ENCODE measurements at regions not wholly inside any gene's neighbourhood (a gene's known extent, or its start where the extent isn't known, plus 50 kb on each side); places are given as distances from the start of the nearest gene placed in this dataset.

GRCh38 chr15:79230766-79231165, 51.8 kb upstream of the ANKRD34C start:
- no peak for DNase-seq (ENCODE audit: low read depth, low spot score)

GRCh38 chr15:79222808-79223207, 59.7 kb upstream of the ANKRD34C start:
- no peak for DNase-seq (ENCODE audit: low read depth, low spot score)

- DNase-seq (ENCODE audit: low read depth, low spot score), result no peak
Measured at GRCh38 chr15:79221696-79222095, 60.8 kb upstream of the ANKRD34C start.

- DNase-seq (ENCODE audit: low read depth, low spot score), result no peak
Measured at GRCh38 chr15:79219393-79220056, 63.0 kb upstream of the ANKRD34C start.

- DNase-seq (ENCODE audit: low read depth, low spot score), result no peak
Measured at GRCh38 chr15:79218588-79219200, 63.8 kb upstream of the ANKRD34C start.

- DNase-seq (ENCODE audit: low read depth, low spot score), result no peak
Measured at GRCh38 chr15:79213650-79214049, 68.9 kb upstream of the ANKRD34C start.

GRCh38 chr15:79212589-79213157, 69.8 kb upstream of the ANKRD34C start:
- DNase-seq (ENCODE audit: low read depth, low spot score), result no peak

GRCh38 chr15:79211481-79211880, 71.0 kb upstream of the ANKRD34C start:
- no peak for DNase-seq (ENCODE audit: low read depth, low spot score)

GRCh38 chr15:79209690-79210089, 72.8 kb upstream of the ANKRD34C start:
- DNase-seq (ENCODE audit: low read depth, low spot score), result no peak

GRCh38 chr15:79209116-79209515, 73.4 kb upstream of the ANKRD34C start:
- DNase-seq (ENCODE audit: low read depth, low spot score), result no peak

GRCh38 chr15:79208179-79208578, 74.3 kb upstream of the ANKRD34C start:
- DNase-seq (ENCODE audit: low read depth, low spot score), result no peak

- DNase-seq (ENCODE audit: low read depth, low spot score), result no peak
Measured at GRCh38 chr15:79206940-79207339, 75.6 kb upstream of the ANKRD34C start.

GRCh38 chr15:79204886-79205675, 77.4 kb upstream of the ANKRD34C start:
- DNase-seq (ENCODE audit: low read depth, low spot score), result no peak

GRCh38 chr15:79198461-79198860, 84.1 kb upstream of the ANKRD34C start:
- no peak for DNase-seq (ENCODE audit: low read depth, low spot score)

- no peak for DNase-seq (ENCODE audit: low read depth, low spot score)
Measured at GRCh38 chr15:79197285-79197684, 85.2 kb upstream of the ANKRD34C start.

- DNase-seq (ENCODE audit: low read depth, low spot score), result no peak
Measured at GRCh38 chr15:79195802-79196201, 86.7 kb upstream of the ANKRD34C start.

- DNase-seq (ENCODE audit: low read depth, low spot score), result no peak
Measured at GRCh38 chr15:79195239-79195638, 87.3 kb upstream of the ANKRD34C start.

GRCh38 chr15:79194386-79194785, 88.1 kb upstream of the ANKRD34C start:
- DNase-seq (ENCODE audit: low read depth, low spot score), result no peak

- DNase-seq (ENCODE audit: low read depth, low spot score), result no peak
Measured at GRCh38 chr15:79193549-79193948, 89.0 kb upstream of the ANKRD34C start.

- no peak for DNase-seq (ENCODE audit: low read depth, low spot score)
Measured at GRCh38 chr15:79193103-79193502, 89.4 kb upstream of the ANKRD34C start.

GRCh38 chr15:79192462-79193036, 90.0 kb upstream of the ANKRD34C start:
- no peak for DNase-seq (ENCODE audit: low read depth, low spot score)

GRCh38 chr15:79190093-79190492, 92.4 kb upstream of the ANKRD34C start:
- DNase-seq (ENCODE audit: low read depth, low spot score), result no peak

All from smooth muscle cell of the brain vasculature (primary cell).